GDM1 (cell line): ENCODE measurements at regions not wholly inside any gene's neighbourhood (a gene's known extent, or its start where the extent isn't known, plus 50 kb on each side); places are given as distances from the start of the nearest gene placed in this dataset.

ENCODE experiments used
- DNase-seq: peaks from one replicate; lab custom pipeline; 2025; lab: John Stamatoyannopoulos, UW

GRCh38 chr11:80424012-80424695, 983.3 kb upstream of the TENM4 start:
- no peak for DNase-seq

- no peak for DNase-seq
These were observed 979.5 kb upstream of the TENM4 start for GRCh38 chr11:80420374-80420773.

GRCh38 chr11:80417681-80418080, 976.9 kb upstream of the TENM4 start:
- DNase-seq, result no peak

DNA sequence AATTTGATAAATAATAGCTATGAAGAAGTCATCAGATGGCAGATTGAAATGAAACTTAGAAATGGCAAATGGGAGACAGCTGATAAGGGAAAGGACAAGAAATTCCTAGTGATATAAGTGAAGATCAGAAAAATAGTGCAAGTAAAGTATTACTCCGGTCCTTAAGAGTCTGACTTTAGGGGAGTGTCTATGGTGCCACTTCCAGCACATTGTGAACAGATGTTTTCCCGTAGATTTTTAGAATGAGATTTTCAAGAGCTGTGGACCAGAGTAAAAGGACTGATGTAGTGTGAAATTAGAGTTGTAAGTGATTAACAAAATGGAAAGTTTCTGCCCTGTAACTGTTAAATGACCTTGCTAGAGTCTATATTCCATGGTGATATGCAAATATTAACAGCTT, 974.8 kb upstream of the TENM4 start:
- DNase-seq, result no peak

DNA sequence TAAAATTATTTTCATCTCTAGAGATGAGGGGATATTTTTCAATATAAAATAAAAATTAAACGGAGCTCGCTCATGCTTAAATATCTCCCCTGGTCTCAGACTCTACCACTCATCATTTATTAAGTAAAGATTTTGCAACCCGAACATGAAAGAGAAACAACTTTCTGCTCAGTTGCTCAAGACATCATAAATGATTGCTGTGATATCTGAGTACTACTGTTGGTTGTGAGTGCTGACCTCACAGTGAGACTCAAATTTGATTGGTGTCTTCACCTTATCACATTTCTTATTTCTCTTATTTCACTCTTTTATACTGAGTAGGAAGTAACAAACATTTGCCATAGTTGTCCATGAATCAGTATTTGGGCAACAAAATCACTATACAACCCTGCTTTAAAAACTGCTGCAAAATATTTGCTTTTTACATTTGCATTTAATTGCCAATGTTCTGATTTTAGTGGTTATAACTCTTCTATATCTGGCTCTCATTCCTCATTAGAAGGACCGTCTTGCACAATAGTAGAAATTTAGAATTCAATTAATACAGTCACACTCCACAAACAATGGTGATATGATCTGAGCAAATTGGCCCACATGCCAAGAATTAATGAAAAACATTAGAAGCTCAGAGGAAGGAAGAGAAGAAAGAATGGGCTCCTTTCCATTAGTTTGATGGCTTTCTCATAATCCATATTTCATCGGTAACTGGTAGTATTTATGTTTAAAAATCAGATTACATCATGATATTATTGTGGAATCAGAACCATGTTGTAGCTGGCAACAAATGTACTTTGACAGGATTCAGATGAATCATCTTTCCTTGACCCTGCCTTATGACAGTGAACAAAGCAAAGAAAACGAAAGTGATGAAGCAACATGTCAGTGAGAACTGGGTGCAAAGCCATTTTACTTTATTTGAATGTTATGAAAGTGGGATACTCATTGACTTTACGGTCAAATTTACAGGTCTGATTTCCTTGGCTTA, 973.6 kb upstream of the TENM4 start:
- no peak for DNase-seq

- no peak for DNase-seq
These were observed 971.8 kb upstream of the TENM4 start for GRCh38 chr11:80412604-80413003.

- DNase-seq, result no peak
These were observed 952.4 kb upstream of the TENM4 start for GRCh38 chr11:80393210-80393609.

DNA sequence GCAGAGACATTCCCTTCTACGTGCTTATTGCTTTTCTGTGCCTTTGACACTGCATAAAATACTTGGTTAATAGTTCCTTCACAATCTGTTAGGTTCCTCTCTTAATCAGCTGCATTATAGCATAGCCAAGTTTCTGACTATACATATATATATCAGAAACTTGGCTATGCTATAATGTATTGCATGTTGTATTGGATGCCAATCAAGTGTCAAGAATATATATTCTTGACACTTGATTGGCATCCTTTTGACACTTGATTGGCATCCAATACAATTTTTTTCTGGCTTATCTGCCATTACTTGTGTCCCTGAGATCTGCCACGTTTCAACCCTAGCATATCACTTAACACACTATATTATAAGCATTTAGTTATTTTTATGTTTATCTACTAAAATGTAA, 949.7 kb upstream of the TENM4 start:
- no peak for DNase-seq

GRCh38 chr11:80388536-80388935, 947.7 kb upstream of the TENM4 start:
- DNase-seq, result no peak

DNA sequence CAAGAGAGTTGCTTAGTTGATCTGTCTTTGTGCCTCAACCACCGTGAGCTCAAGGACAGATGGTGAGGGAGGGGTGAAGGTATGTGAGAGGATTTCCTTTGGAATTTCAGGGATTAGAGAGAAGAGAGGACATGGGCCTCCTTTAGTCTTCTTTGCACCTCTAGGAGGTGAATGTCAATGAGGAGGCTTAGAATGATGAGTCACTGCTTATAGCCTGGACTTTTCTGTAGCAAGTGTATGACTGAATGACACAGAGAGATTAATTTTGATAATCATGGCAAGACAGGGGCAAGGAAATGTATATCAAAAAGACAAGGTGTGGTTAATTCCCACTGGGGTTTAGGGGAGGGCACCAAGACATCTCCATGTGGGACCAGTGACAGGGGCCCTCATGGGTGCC, 947.3 kb upstream of the TENM4 start:
- no peak for DNase-seq

- no peak for DNase-seq
These were observed 942.8 kb upstream of the TENM4 start for GRCh38 chr11:80383655-80384054.

DNA sequence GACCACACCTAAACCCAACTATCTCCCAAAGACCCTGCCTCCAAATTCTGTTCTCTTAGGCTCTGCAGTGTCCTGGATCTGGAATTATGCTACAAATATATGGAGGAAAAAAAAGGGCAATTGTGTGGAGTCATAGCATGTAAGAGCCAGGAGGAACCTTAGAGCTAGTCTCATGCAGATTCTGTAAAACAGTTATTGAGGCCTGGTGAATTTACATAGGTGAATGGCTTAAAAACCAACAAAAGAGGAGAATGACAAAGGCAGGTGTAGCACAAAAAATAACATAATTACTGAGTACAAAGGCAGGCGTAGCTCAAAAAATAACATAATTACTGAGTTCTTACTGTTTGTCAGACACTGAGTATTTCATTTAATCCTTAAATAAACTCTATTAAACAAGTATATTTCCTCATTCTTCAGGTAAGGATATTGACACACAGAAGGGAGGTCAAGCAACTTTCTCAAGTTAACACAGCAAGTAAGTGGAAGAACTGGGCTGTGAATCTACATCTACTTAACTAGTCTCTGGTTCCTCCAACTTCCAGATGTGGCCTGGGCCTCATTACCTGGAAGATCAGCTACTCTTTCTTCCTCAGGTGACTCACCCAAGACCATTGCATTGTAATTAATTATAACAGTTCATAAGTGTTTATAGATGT, 938.9 kb upstream of the TENM4 start:
- no peak for DNase-seq

DNA sequence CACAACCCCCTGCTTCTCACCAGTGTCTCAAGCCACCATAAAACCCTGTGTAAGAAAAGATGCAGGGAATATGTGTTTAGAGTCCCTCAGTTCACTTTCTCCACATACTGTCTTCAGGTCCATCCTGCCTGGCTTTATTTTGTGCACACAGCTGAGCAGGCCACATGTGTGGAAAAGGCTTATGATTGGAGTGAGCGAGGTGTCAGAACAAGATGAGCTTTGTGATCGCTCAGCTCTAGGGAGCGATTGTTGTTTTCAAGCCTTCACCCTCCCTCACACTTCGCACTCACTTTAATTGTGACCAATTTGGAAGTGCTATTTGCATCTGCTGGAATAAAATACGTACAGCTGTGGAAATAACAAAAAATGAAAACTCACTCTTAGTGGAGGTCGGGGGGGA, 931.1 kb upstream of the TENM4 start:
- DNase-seq, result no peak

GRCh38 chr11:80365980-80366379, 925.1 kb upstream of the TENM4 start:
- no peak for DNase-seq

- no peak for DNase-seq
These were observed 924.4 kb upstream of the TENM4 start for GRCh38 chr11:80365076-80365725.

GRCh38 chr11:80362563-80363340, 921.9 kb upstream of the TENM4 start:
- DNase-seq, result no peak

GRCh38 chr11:80355251-80355650, 914.4 kb upstream of the TENM4 start:
- DNase-seq, result no peak

DNA sequence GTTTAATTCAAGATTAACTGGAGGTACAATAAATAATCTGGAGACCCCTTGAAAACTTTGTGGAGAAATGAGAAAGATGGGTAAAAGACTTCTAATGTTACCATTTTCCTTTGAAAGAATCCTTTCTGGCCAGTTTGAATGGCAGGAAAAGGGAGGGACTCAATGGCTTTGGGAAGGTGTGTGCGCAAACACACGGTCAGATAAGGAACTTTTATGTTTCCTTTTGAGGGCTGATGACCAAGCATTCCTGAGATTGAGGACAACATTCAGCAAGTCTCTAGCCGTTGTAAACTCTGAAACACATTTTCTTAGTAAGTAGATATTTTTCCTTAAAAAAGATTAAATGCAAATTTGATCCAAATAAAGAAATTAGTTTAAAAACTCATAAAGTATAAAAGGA, 909.7 kb upstream of the TENM4 start:
- DNase-seq, result no peak

- no peak for DNase-seq
These were observed 909.2 kb upstream of the TENM4 start for GRCh38 chr11:80349997-80350396.

DNA sequence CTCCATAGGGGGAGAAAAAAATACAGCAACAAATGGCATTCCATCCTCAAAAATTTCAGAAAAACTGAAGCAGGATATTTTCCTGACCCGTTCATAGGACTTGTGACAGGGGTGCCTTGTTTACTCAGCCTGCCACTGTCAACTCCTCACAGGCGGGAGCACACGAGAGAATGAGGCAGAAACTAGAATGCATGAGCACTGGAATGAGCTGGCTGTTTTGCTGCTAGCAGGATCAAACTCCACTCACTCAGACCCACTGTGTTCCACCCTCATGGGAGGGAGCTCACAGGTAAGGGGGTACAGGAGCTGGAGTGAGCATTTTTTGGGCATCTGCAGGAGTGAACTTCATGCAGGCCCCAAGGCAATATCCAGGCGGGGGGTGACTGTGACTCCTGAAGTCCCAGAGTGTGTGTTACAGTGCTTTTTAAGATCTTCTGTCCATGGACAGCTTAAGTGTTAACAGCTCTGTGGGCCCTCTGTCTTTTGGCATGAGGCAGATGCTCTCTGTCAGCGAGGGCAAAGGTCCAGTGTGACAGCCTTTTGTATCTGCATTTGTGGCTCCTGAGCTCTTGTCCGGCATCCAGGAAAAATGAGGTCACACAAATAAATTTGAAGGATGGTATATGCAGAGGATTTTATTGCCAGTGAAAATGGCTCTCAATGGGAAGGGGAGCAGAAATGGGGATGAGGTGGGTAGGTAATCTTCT, 905.7 kb upstream of the TENM4 start:
- no peak for DNase-seq

DNA sequence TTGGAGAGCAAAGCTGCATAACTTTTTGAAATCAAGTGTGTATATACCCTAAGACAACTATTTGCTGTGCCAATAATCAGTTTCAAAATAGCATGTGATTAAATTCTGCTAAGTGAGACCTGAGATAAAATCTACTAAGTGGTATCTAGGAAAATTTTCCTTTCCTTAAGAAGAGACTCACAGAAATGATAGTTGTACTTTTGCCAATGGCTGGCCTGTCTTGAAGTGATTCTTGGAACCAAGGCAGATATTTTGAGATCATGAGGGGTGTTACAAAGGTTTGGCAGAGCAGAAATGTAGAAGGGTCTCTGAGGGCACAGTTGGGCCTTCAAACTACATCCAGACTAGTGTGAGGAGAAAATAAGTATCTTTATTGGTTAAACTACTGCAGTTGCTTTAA, 902.6 kb upstream of the TENM4 start:
- no peak for DNase-seq
